ENCODE measurements at regions not wholly inside any gene's neighbourhood (a gene's known extent, or its start where the extent isn't known, plus 50 kb on each side); places are given as distances from the start of the nearest gene placed in this dataset.

DNA sequence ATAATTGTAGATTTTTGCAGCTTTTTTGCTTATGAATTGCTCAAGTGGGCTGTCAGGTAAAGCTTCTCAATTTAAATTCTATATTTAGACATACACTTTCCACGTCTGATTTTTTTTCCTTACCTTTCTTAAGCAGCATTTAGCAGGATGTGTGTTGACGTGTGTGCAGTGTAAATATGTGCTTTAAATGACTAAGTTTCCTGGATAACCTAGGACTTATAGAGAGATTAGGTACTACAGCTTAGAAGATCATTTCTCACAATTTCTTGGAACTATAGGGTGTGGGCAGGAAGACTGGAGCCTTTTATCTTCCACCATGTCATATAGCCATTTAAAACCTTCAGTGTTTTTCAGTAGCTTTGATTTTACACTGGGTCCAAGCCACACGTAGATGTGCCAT lies 263.5 kb downstream of the NOVA1 start:
- Histone ChIP-seq H3K27me3 (ENCODE audit: insufficient read depth, poor library complexity, severe bottlenecking) (no peaks in the 10 kb centered on the region), H3K27ac (replicated peaks) (no peak overlapping the region), H3K4me3 (replicated peaks; ENCODE audit: insufficient read depth, low read length) (no peak overlapping the region)
- DNase-seq (ENCODE audit: low read depth in 1 of 2, low spot score in 1 of 2), result no peak
- TF ChIP-seq GABPA (IDR thresholded peaks at IDR 0.05; ENCODE audit: low read depth), result no peak
- TF ChIP-seq SPI1 (IDR thresholded peaks at IDR 0.05; ENCODE audit: borderline replicate concordance, low read depth), result no peak
- TF ChIP-seq POLR2AphosphoS5 (IDR thresholded peaks at IDR 0.05; ENCODE audit: low read depth), result no peak
- TF ChIP-seq, protein P1, sequence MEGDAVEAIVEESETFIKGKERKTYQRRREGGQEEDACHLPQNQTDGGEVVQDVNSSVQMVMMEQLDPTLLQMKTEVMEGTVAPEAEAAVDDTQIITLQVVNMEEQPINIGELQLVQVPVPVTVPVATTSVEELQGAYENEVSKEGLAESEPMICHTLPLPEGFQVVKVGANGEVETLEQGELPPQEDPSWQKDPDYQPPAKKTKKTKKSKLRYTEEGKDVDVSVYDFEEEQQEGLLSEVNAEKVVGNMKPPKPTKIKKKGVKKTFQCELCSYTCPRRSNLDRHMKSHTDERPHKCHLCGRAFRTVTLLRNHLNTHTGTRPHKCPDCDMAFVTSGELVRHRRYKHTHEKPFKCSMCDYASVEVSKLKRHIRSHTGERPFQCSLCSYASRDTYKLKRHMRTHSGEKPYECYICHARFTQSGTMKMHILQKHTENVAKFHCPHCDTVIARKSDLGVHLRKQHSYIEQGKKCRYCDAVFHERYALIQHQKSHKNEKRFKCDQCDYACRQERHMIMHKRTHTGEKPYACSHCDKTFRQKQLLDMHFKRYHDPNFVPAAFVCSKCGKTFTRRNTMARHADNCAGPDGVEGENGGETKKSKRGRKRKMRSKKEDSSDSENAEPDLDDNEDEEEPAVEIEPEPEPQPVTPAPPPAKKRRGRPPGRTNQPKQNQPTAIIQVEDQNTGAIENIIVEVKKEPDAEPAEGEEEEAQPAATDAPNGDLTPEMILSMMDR (IDR thresholded peaks at IDR 0.05; ENCODE audit: insufficient read depth, low read length), result no peak
- TF ChIP-seq, protein P2, sequence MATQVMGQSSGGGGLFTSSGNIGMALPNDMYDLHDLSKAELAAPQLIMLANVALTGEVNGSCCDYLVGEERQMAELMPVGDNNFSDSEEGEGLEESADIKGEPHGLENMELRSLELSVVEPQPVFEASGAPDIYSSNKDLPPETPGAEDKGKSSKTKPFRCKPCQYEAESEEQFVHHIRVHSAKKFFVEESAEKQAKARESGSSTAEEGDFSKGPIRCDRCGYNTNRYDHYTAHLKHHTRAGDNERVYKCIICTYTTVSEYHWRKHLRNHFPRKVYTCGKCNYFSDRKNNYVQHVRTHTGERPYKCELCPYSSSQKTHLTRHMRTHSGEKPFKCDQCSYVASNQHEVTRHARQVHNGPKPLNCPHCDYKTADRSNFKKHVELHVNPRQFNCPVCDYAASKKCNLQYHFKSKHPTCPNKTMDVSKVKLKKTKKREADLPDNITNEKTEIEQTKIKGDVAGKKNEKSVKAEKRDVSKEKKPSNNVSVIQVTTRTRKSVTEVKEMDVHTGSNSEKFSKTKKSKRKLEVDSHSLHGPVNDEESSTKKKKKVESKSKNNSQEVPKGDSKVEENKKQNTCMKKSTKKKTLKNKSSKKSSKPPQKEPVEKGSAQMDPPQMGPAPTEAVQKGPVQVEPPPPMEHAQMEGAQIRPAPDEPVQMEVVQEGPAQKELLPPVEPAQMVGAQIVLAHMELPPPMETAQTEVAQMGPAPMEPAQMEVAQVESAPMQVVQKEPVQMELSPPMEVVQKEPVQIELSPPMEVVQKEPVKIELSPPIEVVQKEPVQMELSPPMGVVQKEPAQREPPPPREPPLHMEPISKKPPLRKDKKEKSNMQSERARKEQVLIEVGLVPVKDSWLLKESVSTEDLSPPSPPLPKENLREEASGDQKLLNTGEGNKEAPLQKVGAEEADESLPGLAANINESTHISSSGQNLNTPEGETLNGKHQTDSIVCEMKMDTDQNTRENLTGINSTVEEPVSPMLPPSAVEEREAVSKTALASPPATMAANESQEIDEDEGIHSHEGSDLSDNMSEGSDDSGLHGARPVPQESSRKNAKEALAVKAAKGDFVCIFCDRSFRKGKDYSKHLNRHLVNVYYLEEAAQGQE (IDR thresholded peaks at IDR 0.05; ENCODE audit: insufficient replicate concordance, low read depth), result no peak

DNA sequence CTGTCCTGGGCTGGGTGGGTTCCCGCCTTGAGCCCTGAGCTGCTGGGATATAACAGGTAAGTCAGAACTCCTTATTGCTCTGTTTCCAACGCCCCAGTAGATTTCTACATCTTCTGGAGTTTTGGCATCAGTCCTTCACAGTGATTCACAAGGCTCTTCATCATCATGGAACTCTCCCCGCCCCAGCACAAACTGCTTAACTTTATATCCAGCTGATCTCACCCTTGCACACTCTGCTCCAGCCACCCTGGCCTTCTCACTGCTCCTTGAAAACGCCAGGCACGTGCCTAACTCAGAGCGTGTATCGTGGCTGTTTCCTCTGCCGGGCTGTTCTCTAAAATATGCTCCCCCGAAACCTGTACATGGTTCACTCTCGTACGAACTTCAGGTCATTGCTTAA lies 264.9 kb downstream of the NOVA1 start:
- no peak for DNase-seq (ENCODE audit: low read depth in 1 of 2, low spot score in 1 of 2)
- H3K4me3 ChIP-seq (replicated peaks; ENCODE audit: insufficient read depth, low read length), result no peak overlapping the region
- no peaks in the 10 kb centered on the region for H3K27me3 ChIP-seq (ENCODE audit: insufficient read depth, poor library complexity, severe bottlenecking)
- H3K27ac ChIP-seq (replicated peaks), result no peak overlapping the region
- TF ChIP-seq POLR2AphosphoS5 (IDR thresholded peaks at IDR 0.05; ENCODE audit: low read depth) (no peak), SPI1 (IDR thresholded peaks at IDR 0.05; ENCODE audit: borderline replicate concordance, low read depth) (no peak), GABPA (IDR thresholded peaks at IDR 0.05; ENCODE audit: low read depth) (no peak)
- TF ChIP-seq, protein P1 (IDR thresholded peaks at IDR 0.05; ENCODE audit: insufficient read depth, low read length), result no peak
- TF ChIP-seq, protein P2 (IDR thresholded peaks at IDR 0.05; ENCODE audit: insufficient replicate concordance, low read depth), result no peak

DNA sequence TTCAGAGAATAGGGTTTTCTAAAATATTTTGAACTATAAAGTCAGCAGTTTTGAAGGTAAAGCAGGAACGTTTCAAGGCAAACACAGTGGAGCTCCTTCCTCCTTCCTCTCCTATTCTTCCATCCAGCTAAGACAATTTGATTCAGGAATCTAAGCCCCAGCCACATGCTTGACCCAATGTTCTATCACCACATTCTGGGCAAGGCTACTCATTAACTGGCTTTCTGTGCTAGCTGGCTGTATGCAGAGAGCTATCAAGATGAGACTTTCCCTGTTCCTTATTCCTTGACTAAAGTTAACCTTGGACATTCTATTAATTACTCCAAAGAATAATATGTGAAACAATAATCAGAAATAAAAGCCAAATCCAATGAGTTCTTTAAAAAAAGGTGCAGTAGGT lies 266.9 kb downstream of the NOVA1 start:
- no peak for DNase-seq (ENCODE audit: low read depth in 1 of 2, low spot score in 1 of 2)
- TF ChIP-seq, protein P2 (IDR thresholded peaks at IDR 0.05; ENCODE audit: insufficient replicate concordance, low read depth), result no peak
- TF ChIP-seq, protein P1 (IDR thresholded peaks at IDR 0.05; ENCODE audit: insufficient read depth, low read length), result no peak
- TF ChIP-seq SPI1 (IDR thresholded peaks at IDR 0.05; ENCODE audit: borderline replicate concordance, low read depth) (no peak), POLR2AphosphoS5 (IDR thresholded peaks at IDR 0.05; ENCODE audit: low read depth) (no peak), GABPA (IDR thresholded peaks at IDR 0.05; ENCODE audit: low read depth) (no peak)
- H3K27me3 ChIP-seq (ENCODE audit: insufficient read depth, poor library complexity, severe bottlenecking), result no peaks in the 10 kb centered on the region
- no peak overlapping the region for H3K27ac ChIP-seq (replicated peaks)
- H3K4me3 ChIP-seq (replicated peaks; ENCODE audit: insufficient read depth, low read length), result no peak overlapping the region
